Activated B cell treated with CpG ODN at 0.5 μM for 24 hours (primary cell): ENCODE measurements at regions not wholly inside any gene's neighbourhood (a gene's known extent, or its start where the extent isn't known, plus 50 kb on each side); places are given as distances from the start of the nearest gene placed in this dataset.

Experiments used
- ATAC-seq: fragments of 200-7000 bp; cut with Tn5 transposase; one replicate; pipeline ENCODE4 v1.10.0; 2021; ENCODE audit warnings: low read depth, mild to moderate bottlenecking, moderate library complexity
- CTCF ChIA-PET: fragments of 350-600 bp; sonication (Branson Sonifier 250); formaldehyde crosslinking; loops from one replicate; lab custom pipeline; 2021; ENCODE audit warnings: antibody characterized with exemption; lab: Charles Lee
- POLR2A ChIA-PET: fragments of 350-600 bp; sonication (Branson Sonifier 250); formaldehyde crosslinking; loops from one replicate; lab custom pipeline; 2021; ENCODE audit warnings: antibody characterized with exemption; lab: Charles Lee
- DNase-seq: peaks from one replicate; pipeline ENCODE4 v3.0.0; 2022
- H3K27ac Mint-ChIP-seq: one replicate; pipeline ENCODE4 v1.8.0; 2020; ENCODE audit warnings: mixed read lengths
- H3K27me3 Mint-ChIP-seq: one replicate; pipeline ENCODE4 v1.8.0; 2021; ENCODE audit warnings: mixed read lengths
- H3K36me3 Mint-ChIP-seq: one replicate; pipeline ENCODE4 v1.8.0; 2021; ENCODE audit warnings: low read depth, mixed read lengths
- H3K4me1 Mint-ChIP-seq: one replicate; pipeline ENCODE4 v1.8.0; 2021; ENCODE audit warnings: mixed read lengths
- H3K4me3 Mint-ChIP-seq: one replicate; pipeline ENCODE4 v1.8.0; 2020; ENCODE audit warnings: mild to moderate bottlenecking, mixed read lengths
- H3K9me3 Mint-ChIP-seq: one replicate; pipeline ENCODE4 v1.8.0; 2020; ENCODE audit warnings: mixed read lengths
- intact Hi-C: fragments of 100-400 bp; cut with micrococcal nuclease; formaldehyde crosslinking; loops from one replicate; pipeline ENCODE4 v1.15.1; 2024
- TF ChIP-seq, protein P1 (sequence below): fragments of 200-600 bp; IDR thresholded peaks from one replicate; pipeline ENCODE4 v1.8.0; 2022; ENCODE audit warnings: antibody characterized with exemption, mild to moderate bottlenecking

DNA sequence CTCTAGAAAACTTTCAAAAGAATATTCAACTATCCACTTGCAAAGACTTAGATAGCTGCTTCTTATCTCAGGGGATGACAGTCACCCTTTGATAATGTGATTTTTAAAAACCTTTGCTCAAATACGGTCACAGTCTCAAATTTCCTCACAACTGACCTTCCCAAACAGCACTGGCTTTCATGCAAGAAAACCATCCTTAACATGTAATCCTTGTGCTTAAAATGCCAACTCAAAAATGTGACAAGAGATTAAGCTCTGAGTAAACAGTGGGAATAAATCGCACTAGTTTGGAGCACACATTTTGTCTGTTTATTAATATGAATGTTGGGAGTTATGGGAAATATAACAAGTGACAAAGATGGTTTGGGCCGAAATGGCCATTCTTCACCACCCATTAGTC, 87.5 kb upstream of the CCBE1 start:
- Mint-ChIP-seq H3K27me3 (peaks cover 5% of the 10 kb centered on the region), H3K9me3 (no peaks in the 10 kb centered on the region), H3K27ac (no peak overlapping the region), H3K4me1 (no peaks in the 10 kb centered on the region), H3K4me3 (no peak overlapping the region), H3K36me3 (no peaks in the 10 kb centered on the region)
- ChIA-PET POLR2A (no interaction called here), CTCF (no interaction called here)
- intact Hi-C loops: no loop called here
- TF ChIP-seq, protein P1, sequence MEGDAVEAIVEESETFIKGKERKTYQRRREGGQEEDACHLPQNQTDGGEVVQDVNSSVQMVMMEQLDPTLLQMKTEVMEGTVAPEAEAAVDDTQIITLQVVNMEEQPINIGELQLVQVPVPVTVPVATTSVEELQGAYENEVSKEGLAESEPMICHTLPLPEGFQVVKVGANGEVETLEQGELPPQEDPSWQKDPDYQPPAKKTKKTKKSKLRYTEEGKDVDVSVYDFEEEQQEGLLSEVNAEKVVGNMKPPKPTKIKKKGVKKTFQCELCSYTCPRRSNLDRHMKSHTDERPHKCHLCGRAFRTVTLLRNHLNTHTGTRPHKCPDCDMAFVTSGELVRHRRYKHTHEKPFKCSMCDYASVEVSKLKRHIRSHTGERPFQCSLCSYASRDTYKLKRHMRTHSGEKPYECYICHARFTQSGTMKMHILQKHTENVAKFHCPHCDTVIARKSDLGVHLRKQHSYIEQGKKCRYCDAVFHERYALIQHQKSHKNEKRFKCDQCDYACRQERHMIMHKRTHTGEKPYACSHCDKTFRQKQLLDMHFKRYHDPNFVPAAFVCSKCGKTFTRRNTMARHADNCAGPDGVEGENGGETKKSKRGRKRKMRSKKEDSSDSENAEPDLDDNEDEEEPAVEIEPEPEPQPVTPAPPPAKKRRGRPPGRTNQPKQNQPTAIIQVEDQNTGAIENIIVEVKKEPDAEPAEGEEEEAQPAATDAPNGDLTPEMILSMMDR: no peak
- ATAC-seq (no peak), DNase-seq (no peak)

DNA sequence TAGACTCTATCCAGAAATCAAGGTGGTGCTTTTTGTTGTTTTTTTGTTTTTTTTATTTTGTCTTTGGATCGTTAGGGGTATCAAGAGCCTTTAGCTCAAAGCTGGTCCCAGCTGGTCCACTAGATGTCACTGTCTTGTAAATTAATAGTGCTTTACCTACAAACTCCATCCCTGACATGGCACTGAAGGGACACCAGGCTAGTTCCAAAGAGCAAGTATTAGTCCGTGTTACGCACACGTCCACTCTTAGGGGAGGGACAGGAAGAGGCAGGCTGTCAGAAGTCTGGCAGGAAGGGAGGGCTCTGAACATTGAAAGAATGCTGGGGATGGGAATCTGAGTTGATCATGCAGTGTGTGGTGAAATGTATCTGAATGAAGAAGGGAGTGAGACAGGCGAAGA, 85.9 kb upstream of the CCBE1 start:
- CTCF ChIA-PET: interaction anchor here (0.6 to 1.5 kb wide), 5 partner anchors 10 to 766 kb away, joined by 3 to 9 read pairs (median 6); no protein-coding TSS in a partner anchor
- TF ChIP-seq, protein P1: no peak
- H3K4me3 Mint-ChIP-seq: no peak overlapping the region

DNA sequence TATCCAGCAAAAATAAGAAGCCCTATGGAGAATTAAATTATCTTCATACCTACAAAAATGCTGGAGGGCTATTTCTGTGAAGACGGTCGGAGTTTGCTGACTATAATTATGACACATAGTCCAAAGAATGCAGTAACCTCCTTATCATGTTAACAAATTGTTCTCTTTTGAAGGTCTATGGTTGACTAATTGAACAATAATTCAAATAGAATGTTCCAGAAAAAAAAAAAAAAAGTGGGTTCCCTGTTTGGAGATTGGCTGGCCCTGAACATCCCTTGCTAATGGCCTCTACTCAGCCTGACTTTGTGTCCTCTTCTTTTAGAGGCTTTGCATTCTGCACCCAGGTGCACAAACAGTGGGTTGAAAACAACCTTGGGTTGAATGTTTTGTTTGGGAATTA, 82.8 kb upstream of the CCBE1 start:
- peaks cover 5% of the 10 kb centered on the region for H3K27me3 Mint-ChIP-seq
- no peak overlapping the region for H3K4me3 Mint-ChIP-seq
- TF ChIP-seq, protein P1: no peak
- H3K27ac Mint-ChIP-seq: no peak overlapping the region
- H3K9me3 Mint-ChIP-seq: peaks cover 3% of the 10 kb centered on the region
- DNase-seq (no peak), ATAC-seq (no peak)
- intact Hi-C loops: no loop called here
- no peaks in the 10 kb centered on the region for H3K4me1 Mint-ChIP-seq
- ChIA-PET POLR2A (no interaction called here), CTCF (no interaction called here)
- no peaks in the 10 kb centered on the region for H3K36me3 Mint-ChIP-seq

More for the DNA sequence above, 85.9 kb upstream of the CCBE1 start:
- ATAC-seq (no peak), DNase-seq (no peak)
- intact Hi-C loops: loop anchor here (1.0 to 2.0 kb wide), 4 partner anchors 40 to 766 kb away; no protein-coding TSS in a partner anchor
- Mint-ChIP-seq H3K9me3 (no peaks in the 10 kb centered on the region), H3K36me3 (no peaks in the 10 kb centered on the region), H3K27ac (no peak overlapping the region), H3K4me1 (no peaks in the 10 kb centered on the region), H3K27me3 (peaks cover 5% of the 10 kb centered on the region)
- POLR2A ChIA-PET: no interaction called here

DNA sequence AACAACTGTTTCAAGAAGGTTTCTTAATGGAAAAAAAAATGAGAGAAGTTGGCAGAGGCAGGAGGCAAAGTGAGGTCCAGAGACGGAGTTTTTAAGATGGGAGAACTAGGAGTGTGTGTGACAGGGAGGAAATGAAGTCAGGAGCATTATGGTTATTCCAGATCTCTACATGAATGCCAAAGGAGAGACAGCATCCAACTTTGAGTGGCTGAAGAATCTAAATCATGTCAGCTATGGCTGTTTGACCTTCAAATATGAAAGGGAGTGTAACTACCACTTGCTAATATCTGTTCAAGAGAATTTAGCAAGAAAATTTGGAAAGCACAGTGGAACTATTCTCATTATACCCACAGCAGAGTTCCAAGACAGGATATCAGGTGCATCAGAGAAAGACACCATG, 81.2 kb upstream of the CCBE1 start:
- Mint-ChIP-seq H3K27me3 (peaks cover 14% of the 10 kb centered on the region), H3K27ac (no peak overlapping the region), H3K9me3 (peaks cover 3% of the 10 kb centered on the region), H3K4me1 (no peaks in the 10 kb centered on the region), H3K4me3 (no peak overlapping the region), H3K36me3 (no peaks in the 10 kb centered on the region)
- CTCF ChIA-PET: no interaction called here
- ATAC-seq (no peak), DNase-seq (no peak)
- intact Hi-C loops: no loop called here
- TF ChIP-seq, protein P1: no peak
- POLR2A ChIA-PET: no interaction called here

DNA sequence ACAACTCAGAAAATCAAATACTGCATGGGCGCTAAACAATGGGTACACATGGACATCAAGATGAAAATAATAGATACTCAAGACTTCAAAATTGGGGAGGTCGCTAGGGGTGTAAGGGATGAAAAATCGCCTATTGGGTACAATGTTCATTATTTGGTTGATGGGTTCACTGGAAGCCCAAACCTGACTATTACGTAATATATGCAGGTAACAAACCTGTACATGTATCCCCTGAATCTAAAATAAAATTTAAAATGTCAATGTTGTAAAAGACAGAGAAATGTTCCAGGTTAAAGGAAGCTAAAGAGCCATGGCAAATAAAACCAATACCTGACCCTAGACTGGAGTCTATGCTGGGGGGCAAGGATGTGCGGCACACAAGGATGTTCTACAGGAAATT, 80.4 kb upstream of the CCBE1 start:
- no peak for DNase-seq
- TF ChIP-seq, protein P1: no peak
- Mint-ChIP-seq H3K36me3 (no peaks in the 10 kb centered on the region), H3K4me1 (no peaks in the 10 kb centered on the region), H3K27ac (no peak overlapping the region), H3K27me3 (peaks cover 12% of the 10 kb centered on the region), H3K9me3 (peaks cover 3% of the 10 kb centered on the region), H3K4me3 (no peak overlapping the region)
- intact Hi-C loops: no loop called here
- CTCF ChIA-PET: no interaction called here
- no peak for ATAC-seq
- POLR2A ChIA-PET: no interaction called here
